ENCODE measurements at regions not wholly inside any gene's neighbourhood (a gene's known extent, or its start where the extent isn't known, plus 50 kb on each side); places are given as distances from the start of the nearest gene placed in this dataset.
"Not testable (repeated sequence)": the region's sequence is repeated elsewhere in the genome, so short reads cannot be mapped to it uniquely, and the experiment has no call there.

GRCh38 chr13:81302125-81302524, 961.2 kb upstream of the SPRY2 start:
- no peak for DNase-seq (ENCODE audit: low read depth)

GRCh38 chr13:81295177-81295576, 954.3 kb upstream of the SPRY2 start:
- DNase-seq (ENCODE audit: low read depth) = no peak

- no peak for DNase-seq (ENCODE audit: low read depth)
Measured at GRCh38 chr13:81293594-81294164, 952.8 kb upstream of the SPRY2 start.

- no peak for DNase-seq (ENCODE audit: low read depth)
Measured at GRCh38 chr13:81283561-81283960, 942.6 kb upstream of the SPRY2 start.

GRCh38 chr13:81283062-81283461, 942.1 kb upstream of the SPRY2 start:
- no peak for DNase-seq (ENCODE audit: low read depth)

- no peak for DNase-seq (ENCODE audit: low read depth)
Measured at GRCh38 chr13:81275666-81276258, 934.8 kb upstream of the SPRY2 start.

- DNase-seq (ENCODE audit: low read depth) = no peak
Measured at GRCh38 chr13:81247711-81248110, 906.8 kb upstream of the SPRY2 start.

- DNase-seq (ENCODE audit: low read depth) = no peak
Measured at GRCh38 chr13:81246556-81246955, 905.6 kb upstream of the SPRY2 start.

- no peak for DNase-seq (ENCODE audit: low read depth)
Measured at GRCh38 chr13:81244011-81244410, 903.1 kb upstream of the SPRY2 start.

GRCh38 chr13:81230386-81230785, 889.5 kb upstream of the SPRY2 start:
- DNase-seq (ENCODE audit: low read depth) = no peak

- not testable (repeated sequence) for DNase-seq (ENCODE audit: low read depth)
Measured at GRCh38 chr13:81226830-81227229, 885.9 kb upstream of the SPRY2 start.

- no peak for DNase-seq (ENCODE audit: low read depth)
Measured at GRCh38 chr13:81224209-81224833, 883.4 kb upstream of the SPRY2 start.

- no peak for DNase-seq (ENCODE audit: low read depth)
Measured at GRCh38 chr13:81223778-81224177, 882.9 kb upstream of the SPRY2 start.

- no peak for DNase-seq (ENCODE audit: low read depth)
Measured at GRCh38 chr13:81211713-81212112, 870.8 kb upstream of the SPRY2 start.

GRCh38 chr13:81207636-81208035, 866.7 kb upstream of the SPRY2 start:
- DNase-seq (ENCODE audit: low read depth) = no peak

GRCh38 chr13:81207231-81207630, 866.3 kb upstream of the SPRY2 start:
- DNase-seq (ENCODE audit: low read depth) = no peak

- DNase-seq (ENCODE audit: low read depth) = no peak
Measured at GRCh38 chr13:81203783-81204182, 862.9 kb upstream of the SPRY2 start.

GRCh38 chr13:81199956-81200355, 859.0 kb upstream of the SPRY2 start:
- DNase-seq (ENCODE audit: low read depth) = no peak

- no peak for DNase-seq (ENCODE audit: low read depth)
Measured at GRCh38 chr13:81197966-81198365, 857.0 kb upstream of the SPRY2 start.

- DNase-seq (ENCODE audit: low read depth) = no peak
Measured at GRCh38 chr13:81197483-81197882, 856.6 kb upstream of the SPRY2 start.

GRCh38 chr13:81194362-81194761, 853.4 kb upstream of the SPRY2 start:
- DNase-seq (ENCODE audit: low read depth) = no peak

GRCh38 chr13:81184556-81185265, 843.8 kb upstream of the SPRY2 start:
- no peak for DNase-seq (ENCODE audit: low read depth)

- no peak for DNase-seq (ENCODE audit: low read depth)
Measured at GRCh38 chr13:81172603-81173002, 831.7 kb upstream of the SPRY2 start.
